ENCODE measurements at regions not wholly inside any gene's neighbourhood (a gene's known extent, or its start where the extent isn't known, plus 50 kb on each side); places are given as distances from the start of the nearest gene placed in this dataset.
"Not testable (repeated sequence)": the region's sequence is repeated elsewhere in the genome, so short reads cannot be mapped to it uniquely, and the experiment has no call there.

DNA sequence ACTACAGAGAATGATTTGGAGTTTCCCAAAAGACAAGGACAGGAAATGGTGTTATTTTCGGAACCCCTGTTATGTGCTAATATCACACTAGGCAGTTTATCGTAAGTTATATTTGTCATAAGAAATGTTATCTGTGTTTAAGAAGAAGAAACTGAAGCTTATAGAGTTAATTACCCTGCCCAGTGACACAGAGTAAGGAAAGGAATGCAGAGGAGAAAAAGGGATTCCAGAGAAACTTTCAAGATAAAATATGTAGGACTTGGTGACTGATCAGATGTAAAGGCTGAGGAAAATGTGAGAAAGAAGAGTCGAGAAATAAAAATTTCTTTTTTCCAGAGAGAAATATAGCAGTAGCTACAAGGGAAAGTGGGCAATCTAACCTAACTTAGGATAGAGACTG is 63.5 kb upstream of the ZNF746 start:
- no peak for DNase-seq

DNA sequence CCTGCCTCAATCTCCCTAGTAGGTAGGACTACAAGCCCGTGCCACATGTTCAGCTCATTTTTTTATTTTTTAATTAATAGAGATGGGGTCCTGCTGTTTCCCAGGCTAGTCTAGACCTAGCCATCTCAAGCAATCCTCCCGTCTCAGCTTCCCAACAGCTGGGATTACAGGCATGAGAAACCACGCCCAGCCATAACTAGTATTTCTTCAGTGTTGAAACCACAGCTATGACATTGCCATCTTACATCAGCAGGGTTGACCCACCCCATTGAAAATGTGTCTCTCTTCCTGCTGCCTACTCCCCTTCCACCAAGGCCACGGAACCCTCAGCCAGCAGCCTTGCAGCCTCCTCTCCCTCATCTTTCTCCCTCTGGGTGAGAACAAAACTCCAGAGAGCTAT is 62.1 kb upstream of the ZNF746 start:
- DNase-seq = no peak

DNA sequence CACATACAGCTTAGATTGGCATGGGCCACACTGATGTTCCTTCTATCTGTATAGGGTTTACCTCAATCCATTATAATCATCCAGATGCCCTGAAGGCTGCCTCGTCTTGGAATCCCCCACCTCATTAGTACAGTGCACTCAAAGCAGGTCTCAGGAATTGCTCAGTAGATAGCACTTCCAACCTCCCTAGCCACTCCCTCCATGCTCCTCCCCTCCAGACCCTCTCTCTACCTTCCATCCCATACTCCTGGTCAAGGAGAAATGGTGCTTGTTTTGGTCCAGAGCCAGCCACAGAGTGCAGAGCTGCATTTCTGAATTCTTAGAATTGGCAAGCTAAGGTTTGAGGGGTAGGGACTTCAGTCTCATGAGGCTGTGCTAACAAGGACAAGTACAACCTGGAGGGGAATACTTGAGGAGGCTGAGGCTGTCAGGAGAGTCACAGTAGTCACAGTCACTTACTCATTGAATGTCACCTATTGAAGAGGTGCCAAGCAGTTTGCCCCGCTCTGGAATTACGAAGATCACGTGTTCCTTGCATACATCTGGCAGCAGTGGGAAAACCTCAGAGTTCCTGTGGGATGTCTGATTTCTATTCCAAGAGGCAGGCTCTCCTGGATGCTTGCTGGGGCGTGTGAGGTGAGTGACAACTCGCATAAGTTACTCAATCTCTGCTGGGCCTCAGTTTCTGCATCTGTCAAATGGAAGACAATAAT is 60.7 kb upstream of the ZNF746 start:
- DNase-seq = no peak

DNA sequence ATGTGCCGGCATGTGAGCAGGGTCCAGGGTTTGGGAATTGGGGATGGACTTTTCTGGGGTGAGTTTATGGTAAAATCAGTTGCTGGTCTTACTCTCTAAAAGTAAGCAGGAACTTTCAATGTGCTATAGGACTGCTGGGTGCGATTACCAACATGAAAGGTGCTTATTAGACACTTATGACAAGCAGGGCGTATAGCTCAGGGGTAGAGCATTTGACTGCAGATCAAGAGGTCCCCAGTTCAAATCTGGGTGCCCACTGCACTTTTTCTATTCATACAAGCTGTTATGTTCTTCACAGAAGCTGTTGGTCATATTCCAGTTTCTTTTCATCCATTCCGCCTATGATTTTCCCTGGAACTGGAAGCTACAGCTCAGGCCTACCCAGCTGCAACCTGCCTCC is 58.9 kb upstream of the ZNF746 start:
- DNase-seq = not testable (repeated sequence)

DNA sequence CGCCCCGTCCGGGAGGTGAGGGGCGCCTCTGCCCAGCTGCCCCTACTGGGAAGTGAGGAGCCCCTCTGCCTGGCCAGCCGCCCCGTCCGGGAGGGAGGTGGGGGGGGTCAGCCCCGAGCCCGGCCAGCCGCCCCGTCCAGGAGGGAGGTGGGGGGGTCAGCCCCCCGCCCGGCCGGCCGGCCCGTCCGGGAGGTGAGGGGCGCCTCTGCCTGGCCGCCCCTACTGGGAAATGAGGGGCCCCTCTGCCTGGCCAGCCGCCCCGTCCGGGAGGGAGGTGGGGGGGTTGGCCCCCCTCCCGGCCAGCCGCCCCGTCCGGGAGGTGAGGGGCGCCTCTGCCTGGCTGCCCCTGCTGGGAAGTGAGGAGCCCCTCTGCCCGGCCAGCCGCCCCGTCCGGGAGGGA is 57.2 kb upstream of the ZNF746 start:
- DNase-seq = not testable (repeated sequence)

DNA sequence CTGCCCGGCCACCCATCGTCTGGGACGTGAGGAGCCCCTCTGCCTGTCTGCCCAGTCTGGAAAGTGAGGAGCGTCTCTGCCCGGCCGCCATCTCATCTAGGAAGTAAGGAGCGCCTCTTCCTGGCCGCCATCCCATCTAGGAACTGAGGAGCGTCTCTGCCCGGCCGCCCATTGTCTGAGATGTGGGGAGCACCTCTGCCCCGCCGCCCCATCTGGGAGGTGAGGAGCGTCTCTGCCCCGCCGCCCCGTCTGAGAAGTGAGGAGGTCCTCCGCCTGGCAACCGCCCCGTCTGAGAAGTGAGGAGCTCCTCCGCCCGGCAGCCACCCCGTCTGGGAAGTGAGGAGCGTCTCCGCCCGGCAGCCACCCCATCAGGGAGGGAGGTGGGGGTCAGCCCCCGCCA is 56.4 kb upstream of the ZNF746 start:
- DNase-seq = not testable (repeated sequence)

DNA sequence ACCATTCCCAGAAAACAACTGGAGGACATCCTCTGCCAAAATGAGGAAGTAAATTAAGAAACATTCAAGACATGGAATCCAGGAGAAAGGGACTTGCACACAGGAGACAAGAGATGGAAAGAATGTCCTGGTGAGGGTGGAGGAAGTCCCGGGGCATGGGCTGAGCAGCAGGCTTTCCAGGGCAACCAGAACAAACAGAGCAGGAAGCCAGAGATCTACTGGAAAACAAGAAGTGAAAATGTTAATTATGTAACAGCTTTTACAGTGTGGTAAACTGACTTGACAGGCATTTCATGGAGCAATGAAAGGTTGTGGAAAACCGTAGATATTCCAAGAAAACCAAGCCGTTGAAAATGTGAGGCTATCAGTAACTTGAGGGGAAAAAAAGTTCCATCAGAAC is 55.2 kb upstream of the ZNF746 start:
- DNase-seq = no peak

Measured in right forelimb (tissue), 1 donor.